DMS79 (cell line): ENCODE measurements at regions not wholly inside any gene's neighbourhood (a gene's known extent, or its start where the extent isn't known, plus 50 kb on each side); places are given as distances from the start of the nearest gene placed in this dataset.
"Not testable (repeated sequence)": the region's sequence is repeated elsewhere in the genome, so short reads cannot be mapped to it uniquely, and the experiment has no call there.

Experiments used
- DNase-seq: peaks from one replicate; lab custom pipeline; 2025; lab: John Stamatoyannopoulos, UW

DNA sequence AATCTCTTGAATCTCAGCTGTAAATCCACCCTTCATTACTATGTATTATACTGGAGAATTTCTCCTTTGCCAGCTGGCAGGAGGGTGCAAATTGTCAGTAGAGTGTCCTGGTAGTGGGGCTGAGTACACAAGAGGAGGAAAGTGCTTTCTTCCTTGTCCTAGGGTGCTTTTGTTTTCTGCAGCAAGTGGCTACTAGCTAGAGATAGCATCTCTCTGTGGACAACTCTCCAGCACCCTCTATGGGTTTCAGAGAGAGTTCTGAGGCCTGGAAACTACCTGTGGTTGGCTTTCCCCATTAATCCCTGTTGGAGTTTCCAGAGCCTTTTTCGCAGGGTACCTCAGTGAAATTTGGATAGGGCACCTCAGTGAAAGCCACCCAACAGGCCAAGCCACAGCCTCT is 422.5 kb upstream of the RGS17 start:
- no peak for DNase-seq

- no peak for DNase-seq
These were observed 408.5 kb upstream of the RGS17 start for GRCh38 chr6:153539602-153540001.

DNA sequence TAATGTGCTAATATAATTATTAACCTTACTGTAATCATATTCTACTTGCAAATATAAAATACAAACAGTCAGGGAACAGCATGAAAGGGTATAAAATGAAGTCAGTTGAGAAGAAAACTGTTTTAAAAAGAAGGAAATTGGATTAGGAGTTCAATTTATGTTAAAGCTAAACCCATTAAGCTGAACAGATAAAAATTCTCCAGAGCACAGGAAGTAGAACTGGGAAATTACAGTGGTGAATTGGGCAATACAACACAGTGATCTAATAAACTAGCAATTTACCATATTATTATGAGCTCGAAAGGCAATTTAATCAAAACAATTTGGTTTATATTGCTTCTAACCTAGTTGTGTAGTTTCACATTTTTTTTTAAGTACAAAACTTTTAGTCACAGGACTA is 407.4 kb upstream of the RGS17 start:
- no peak for DNase-seq

DNA sequence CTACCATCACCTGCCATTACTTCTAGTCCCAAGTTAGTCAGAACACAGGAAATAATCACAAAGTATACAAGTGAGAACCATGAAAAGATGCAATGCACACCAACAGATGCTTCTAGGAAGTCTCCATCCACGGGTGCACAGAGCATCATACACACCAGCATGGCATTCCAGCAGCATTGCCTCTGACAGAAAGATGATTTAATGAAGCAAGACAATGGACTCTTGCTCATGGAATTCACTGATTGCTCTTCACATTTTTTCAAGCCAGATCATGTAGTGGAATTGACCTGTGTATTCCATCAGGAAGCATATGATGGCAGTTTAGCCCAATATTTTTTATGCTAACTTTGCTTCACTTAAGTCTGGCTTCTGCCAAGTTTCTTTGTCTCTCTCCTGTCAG is 406.3 kb upstream of the RGS17 start:
- DNase-seq = no peak

- DNase-seq = no peak
These were observed 395.4 kb upstream of the RGS17 start for GRCh38 chr6:153526479-153526878.

DNA sequence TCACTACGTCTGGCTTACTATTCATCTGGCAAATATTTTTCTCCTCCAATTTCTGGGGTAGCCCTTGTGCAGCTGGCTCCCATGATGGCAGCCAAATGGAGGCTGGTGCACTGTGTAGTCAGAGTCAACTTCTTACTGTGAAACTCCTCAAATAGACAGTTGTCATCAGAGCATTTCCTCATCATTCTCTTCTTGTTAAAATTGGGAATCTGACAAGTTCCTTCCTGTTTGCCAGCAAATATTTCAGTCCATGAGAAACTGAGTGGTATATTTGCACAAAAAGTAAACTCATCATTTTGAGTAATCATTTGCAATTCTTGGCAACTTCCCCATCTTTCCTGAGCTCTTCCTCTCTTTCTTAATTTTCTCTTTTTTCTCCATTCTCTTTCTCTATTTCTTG is 394.9 kb upstream of the RGS17 start:
- no peak for DNase-seq

DNA sequence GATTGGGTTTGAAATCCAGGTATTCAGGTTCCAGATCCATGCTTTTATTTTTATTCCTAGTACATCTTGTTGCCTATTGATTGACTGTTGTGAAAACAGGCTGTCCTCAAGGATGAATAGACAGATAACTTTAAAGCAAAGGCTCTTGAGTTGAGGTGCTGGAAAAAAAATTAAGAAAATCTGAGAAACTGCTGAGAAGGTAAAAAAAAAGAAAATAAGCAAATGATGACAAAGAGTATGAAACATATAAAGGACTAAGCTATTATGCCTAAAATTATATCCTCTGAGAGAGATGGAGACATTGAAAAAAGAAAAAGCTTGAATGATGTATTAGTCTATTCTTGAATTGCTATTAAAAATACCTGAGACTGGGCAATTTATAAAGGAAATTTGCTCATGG is 392.3 kb upstream of the RGS17 start:
- no peak for DNase-seq

- DNase-seq = no peak
These were observed 380.9 kb upstream of the RGS17 start for GRCh38 chr6:153511896-153512496.

GRCh38 chr6:153503810-153504209 is 372.7 kb upstream of the RGS17 start:
- DNase-seq = no peak

- DNase-seq = no peak
These were observed 362.4 kb upstream of the RGS17 start for GRCh38 chr6:153493501-153493900.

- no peak for DNase-seq
These were observed 358.4 kb upstream of the RGS17 start for GRCh38 chr6:153489479-153489878.

- DNase-seq = no peak
These were observed 357.2 kb upstream of the RGS17 start for GRCh38 chr6:153488267-153488666.

- DNase-seq = no peak
These were observed 354.0 kb upstream of the RGS17 start for GRCh38 chr6:153485072-153485471.

GRCh38 chr6:153484056-153484455 is 353.0 kb upstream of the RGS17 start:
- DNase-seq = no peak

GRCh38 chr6:153476243-153476642 is 345.2 kb upstream of the RGS17 start:
- DNase-seq = no peak

DNA sequence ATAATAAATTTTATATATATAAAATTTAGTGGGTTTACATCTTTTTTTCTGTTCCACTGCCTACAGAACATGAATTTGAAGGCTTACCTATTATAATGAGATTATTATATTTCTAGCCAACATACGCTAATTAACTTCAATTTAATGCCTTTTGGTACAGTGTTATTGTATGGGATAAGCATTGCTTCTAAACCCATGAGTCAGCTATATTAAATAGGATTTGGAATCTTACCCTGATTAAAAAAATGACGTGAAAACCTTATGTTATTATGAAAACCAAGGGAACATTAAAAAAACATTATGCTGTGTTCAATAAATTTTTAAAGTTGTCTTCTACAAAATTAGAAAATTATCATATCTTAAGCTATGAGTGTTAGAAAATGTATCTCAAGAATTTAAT is 334.0 kb upstream of the RGS17 start:
- DNase-seq = no peak

GRCh38 chr6:153449279-153449678 is 318.2 kb upstream of the RGS17 start:
- DNase-seq = no peak

DNA sequence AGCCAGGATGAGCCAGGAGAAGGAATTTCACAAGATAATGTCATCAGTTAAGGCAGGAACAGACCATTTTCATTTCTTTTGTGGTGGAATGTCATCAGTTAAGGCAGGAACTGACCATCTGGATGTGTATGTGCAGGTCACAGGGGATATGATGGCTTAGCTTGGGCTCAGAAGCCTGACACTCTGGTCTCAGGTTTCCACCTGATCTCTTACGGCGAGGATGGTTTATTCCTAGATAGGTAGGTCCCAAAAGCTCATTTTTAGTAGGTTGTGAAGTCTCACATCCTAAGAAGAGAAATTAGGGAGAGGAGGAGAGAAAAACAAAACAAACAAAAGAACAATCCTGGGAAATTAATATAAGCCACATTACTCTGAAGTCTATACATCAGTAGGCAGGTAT is 311.7 kb upstream of the RGS17 start:
- DNase-seq = not testable (repeated sequence)

DNA sequence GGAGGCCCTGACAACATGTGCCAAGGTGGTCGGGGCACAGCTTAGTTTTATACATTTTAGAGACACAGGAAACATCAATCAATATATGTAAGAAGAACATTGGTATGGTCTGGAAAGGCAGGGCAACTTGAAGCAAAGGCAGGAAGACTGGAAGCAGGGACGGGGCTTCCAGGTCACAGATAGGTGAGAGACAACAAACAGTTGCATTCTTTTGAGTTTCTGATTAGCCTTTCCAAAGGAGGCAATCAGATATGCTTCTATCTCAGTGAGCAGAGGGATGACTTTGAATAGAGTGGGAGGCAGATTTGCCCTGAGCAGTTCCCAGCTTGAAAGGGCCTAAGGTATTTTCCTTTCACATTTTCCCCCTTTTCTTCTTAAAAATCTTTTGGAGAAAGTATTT is 311.0 kb upstream of the RGS17 start:
- DNase-seq = no peak

- DNase-seq = no peak
These were observed 306.1 kb upstream of the RGS17 start for GRCh38 chr6:153437193-153437592.

DNA sequence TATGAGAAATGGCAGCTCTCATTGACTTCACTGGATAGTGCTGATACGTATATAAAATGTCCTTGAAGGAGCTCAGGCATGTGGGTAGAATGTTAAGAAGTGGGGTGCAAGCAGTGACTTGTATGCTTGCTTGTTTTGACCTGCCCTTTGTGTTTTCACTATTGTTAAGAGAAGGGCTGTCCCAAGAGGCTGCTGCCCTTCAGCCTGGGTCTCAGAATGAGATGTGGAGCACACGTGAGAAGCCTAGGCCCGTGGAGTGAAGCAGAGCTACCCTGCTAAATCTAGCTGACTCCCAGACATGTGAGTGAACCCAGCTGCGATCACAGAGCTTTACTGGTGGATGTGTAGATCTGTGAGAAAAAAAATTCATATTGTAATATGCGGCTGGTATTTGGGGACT is 305.3 kb upstream of the RGS17 start:
- DNase-seq = no peak

- DNase-seq = no peak
These were observed 304.7 kb upstream of the RGS17 start for GRCh38 chr6:153435787-153436186.

DNA sequence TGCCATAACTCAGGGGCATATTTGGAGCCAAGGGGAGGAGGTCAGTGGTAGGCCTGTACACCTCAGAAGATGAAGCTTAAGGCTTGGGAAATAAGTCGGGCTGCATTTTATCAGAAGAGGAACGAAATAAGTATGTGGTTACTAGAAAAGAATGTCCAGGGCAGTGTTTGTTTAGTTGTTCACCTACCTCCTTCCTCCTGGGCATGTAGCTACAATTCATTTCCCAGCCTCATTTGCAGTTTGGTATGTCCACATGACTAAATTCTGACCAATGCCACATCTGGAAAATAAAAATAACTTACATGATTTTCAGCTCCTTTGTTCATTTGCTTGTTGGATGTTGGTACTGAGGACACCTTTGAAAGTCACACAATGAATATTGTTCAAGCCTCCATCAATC is 294.5 kb upstream of the RGS17 start:
- no peak for DNase-seq

DNA sequence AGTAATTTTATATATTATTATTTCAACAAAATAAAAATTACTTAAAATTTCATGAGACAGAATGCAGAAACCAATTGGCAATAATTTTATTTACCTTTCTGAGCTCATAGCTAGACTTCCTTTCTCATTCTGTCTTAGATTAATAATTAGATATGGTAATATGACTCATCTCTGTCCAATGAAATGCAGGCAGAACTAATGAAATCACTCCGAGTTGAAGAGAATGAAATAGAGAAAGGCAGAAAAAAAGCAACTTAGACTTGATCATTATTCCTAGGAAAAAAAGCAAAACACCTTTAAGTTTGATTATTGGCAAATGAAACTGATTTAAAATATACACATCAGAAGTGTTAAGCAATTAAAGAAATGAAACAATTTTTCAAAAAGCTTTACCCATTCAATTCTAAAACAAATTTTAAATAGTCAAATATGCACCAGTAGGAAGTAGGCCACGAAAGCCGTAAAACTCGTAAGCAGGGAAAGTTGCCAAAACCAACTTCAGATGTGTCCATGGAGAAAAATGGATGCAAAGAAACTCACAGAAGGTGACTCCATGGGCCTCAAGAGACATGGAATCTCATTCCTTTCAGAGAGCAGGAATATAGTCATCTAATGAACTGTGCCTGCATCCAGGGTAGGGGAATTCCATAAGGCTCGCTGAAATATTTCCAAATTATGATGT is 293.8 kb upstream of the RGS17 start:
- DNase-seq = no peak
